ENCODE measurements at regions not wholly inside any gene's neighbourhood (a gene's known extent, or its start where the extent isn't known, plus 50 kb on each side); places are given as distances from the start of the nearest gene placed in this dataset.

DNA sequence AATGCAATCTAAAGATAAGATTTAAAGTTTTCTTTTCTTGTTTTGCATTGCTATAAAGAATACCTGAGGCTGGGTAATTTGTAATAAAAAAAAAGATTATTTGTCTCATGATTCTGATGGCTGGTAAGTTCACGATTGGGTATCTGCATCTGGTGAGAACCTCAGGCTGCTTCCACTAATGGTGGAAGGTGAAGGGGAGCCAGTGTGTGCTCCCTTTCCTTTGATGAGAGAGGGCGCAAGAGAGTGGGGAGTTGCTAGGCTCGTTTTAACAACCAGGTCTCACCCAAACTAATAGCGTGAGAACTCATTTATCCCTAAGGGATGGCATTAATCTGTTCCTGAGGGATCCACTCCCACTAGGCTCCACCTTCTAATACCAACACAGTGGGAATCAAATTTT is 353.2 kb downstream of the BTBD3 start (continued):
- TF ChIP-seq ASH2L (IDR thresholded peaks at IDR 0.05; ENCODE audit: low read length), result no peak
- TF ChIP-seq, protein P1, sequence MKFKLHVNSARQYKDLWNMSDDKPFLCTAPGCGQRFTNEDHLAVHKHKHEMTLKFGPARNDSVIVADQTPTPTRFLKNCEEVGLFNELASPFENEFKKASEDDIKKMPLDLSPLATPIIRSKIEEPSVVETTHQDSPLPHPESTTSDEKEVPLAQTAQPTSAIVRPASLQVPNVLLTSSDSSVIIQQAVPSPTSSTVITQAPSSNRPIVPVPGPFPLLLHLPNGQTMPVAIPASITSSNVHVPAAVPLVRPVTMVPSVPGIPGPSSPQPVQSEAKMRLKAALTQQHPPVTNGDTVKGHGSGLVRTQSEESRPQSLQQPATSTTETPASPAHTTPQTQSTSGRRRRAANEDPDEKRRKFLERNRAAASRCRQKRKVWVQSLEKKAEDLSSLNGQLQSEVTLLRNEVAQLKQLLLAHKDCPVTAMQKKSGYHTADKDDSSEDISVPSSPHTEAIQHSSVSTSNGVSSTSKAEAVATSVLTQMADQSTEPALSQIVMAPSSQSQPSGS (IDR thresholded peaks at IDR 0.05; ENCODE audit: low read length), result no peak
- TF ChIP-seq MAFK (IDR thresholded peaks at IDR 0.05; ENCODE audit: low read depth, low read length), result no peak
- no peak for TF ChIP-seq CHD2 (IDR thresholded peaks at IDR 0.05; ENCODE audit: low read length)

All from H1 (cell line).